ENCODE measurements at regions not wholly inside any gene's neighbourhood (a gene's known extent, or its start where the extent isn't known, plus 50 kb on each side); places are given as distances from the start of the nearest gene placed in this dataset.
"Not testable (repeated sequence)": the region's sequence is repeated elsewhere in the genome, so short reads cannot be mapped to it uniquely, and the experiment has no call there.

- Histone ChIP-seq H3K9me3 (ENCODE audit: control insufficient read depth, low read length) (no peaks in the 10 kb centered on the region), H3K27me3 (replicated peaks; ENCODE audit: control insufficient read depth, insufficient read depth, low read length) (no peaks in the 10 kb centered on the region), H3K4me3 (ENCODE audit: low read length) (no peak overlapping the region), H3K36me3 (ENCODE audit: control insufficient read depth, insufficient read depth, low read length, severe bottlenecking) (no peaks in the 10 kb centered on the region), H3K9ac (ENCODE audit: low read length) (no peak overlapping the region), H3K4me1 (ENCODE audit: control insufficient read depth, insufficient read depth, low read length) (no peaks in the 10 kb centered on the region)
- DNase-seq (ENCODE audit: low read depth), result no peak
These were observed 870.7 kb upstream of the CDH10 start for GRCh38 chr5:25515525-25515924.

- not testable (repeated sequence) for DNase-seq (ENCODE audit: low read depth); H3K36me3 ChIP-seq (ENCODE audit: control insufficient read depth, insufficient read depth, low read length, severe bottlenecking); H3K4me1 ChIP-seq (ENCODE audit: control insufficient read depth, insufficient read depth, low read length); H3K4me3 ChIP-seq (ENCODE audit: low read length); H3K9ac ChIP-seq (ENCODE audit: low read length); H3K9me3 ChIP-seq (ENCODE audit: control insufficient read depth, low read length); H3K27me3 ChIP-seq (replicated peaks; ENCODE audit: control insufficient read depth, insufficient read depth, low read length)
These were observed 865.9 kb upstream of the CDH10 start for GRCh38 chr5:25510692-25511091.

GRCh38 chr5:25508011-25508410 is 863.2 kb upstream of the CDH10 start:
- H3K27me3 ChIP-seq (replicated peaks; ENCODE audit: control insufficient read depth, insufficient read depth, low read length); DNase-seq (ENCODE audit: low read depth); H3K36me3 ChIP-seq (ENCODE audit: control insufficient read depth, insufficient read depth, low read length, severe bottlenecking); H3K4me3 ChIP-seq (ENCODE audit: low read length); H3K4me1 ChIP-seq (ENCODE audit: control insufficient read depth, insufficient read depth, low read length); H3K9ac ChIP-seq (ENCODE audit: low read length); H3K9me3 ChIP-seq (ENCODE audit: control insufficient read depth, low read length): not testable (repeated sequence)

- no peak for DNase-seq (ENCODE audit: low read depth)
- Histone ChIP-seq H3K4me1 (ENCODE audit: control insufficient read depth, insufficient read depth, low read length) (no peaks in the 10 kb centered on the region), H3K9ac (ENCODE audit: low read length) (no peak overlapping the region), H3K4me3 (ENCODE audit: low read length) (no peak overlapping the region), H3K27me3 (replicated peaks; ENCODE audit: control insufficient read depth, insufficient read depth, low read length) (no peaks in the 10 kb centered on the region), H3K9me3 (ENCODE audit: control insufficient read depth, low read length) (no peaks in the 10 kb centered on the region), H3K36me3 (ENCODE audit: control insufficient read depth, insufficient read depth, low read length, severe bottlenecking) (no peaks in the 10 kb centered on the region)
These were observed 855.9 kb upstream of the CDH10 start for GRCh38 chr5:25500635-25501034.

GRCh38 chr5:25489834-25490538 is 845.2 kb upstream of the CDH10 start:
- Histone ChIP-seq H3K9me3 (ENCODE audit: control insufficient read depth, low read length) (no peaks in the 10 kb centered on the region), H3K4me1 (ENCODE audit: control insufficient read depth, insufficient read depth, low read length) (peaks cover 6% of the 10 kb centered on the region), H3K9ac (ENCODE audit: low read length) (no peak overlapping the region), H3K36me3 (ENCODE audit: control insufficient read depth, insufficient read depth, low read length, severe bottlenecking) (no peaks in the 10 kb centered on the region), H3K4me3 (ENCODE audit: low read length) (peak overlapping the region; percentile 35), H3K27me3 (replicated peaks; ENCODE audit: control insufficient read depth, insufficient read depth, low read length) (no peaks in the 10 kb centered on the region)
- DNase-seq (ENCODE audit: low read depth), result no peak

GRCh38 chr5:25488119-25488518 is 843.3 kb upstream of the CDH10 start:
- H3K36me3 ChIP-seq (ENCODE audit: control insufficient read depth, insufficient read depth, low read length, severe bottlenecking), result no peaks in the 10 kb centered on the region
- peaks cover 6% of the 10 kb centered on the region for H3K4me1 ChIP-seq (ENCODE audit: control insufficient read depth, insufficient read depth, low read length)
- no peaks in the 10 kb centered on the region for H3K27me3 ChIP-seq (replicated peaks; ENCODE audit: control insufficient read depth, insufficient read depth, low read length)
- no peak overlapping the region for H3K4me3 ChIP-seq (ENCODE audit: low read length)
- H3K9me3 ChIP-seq (ENCODE audit: control insufficient read depth, low read length), result no peaks in the 10 kb centered on the region
- no peak overlapping the region for H3K9ac ChIP-seq (ENCODE audit: low read length)
- DNase-seq (ENCODE audit: low read depth), result no peak

- H3K27me3 ChIP-seq (replicated peaks; ENCODE audit: control insufficient read depth, insufficient read depth, low read length), result no peaks in the 10 kb centered on the region
- H3K4me3 ChIP-seq (ENCODE audit: low read length), result no peak overlapping the region
- no peaks in the 10 kb centered on the region for H3K4me1 ChIP-seq (ENCODE audit: control insufficient read depth, insufficient read depth, low read length)
- no peaks in the 10 kb centered on the region for H3K9me3 ChIP-seq (ENCODE audit: control insufficient read depth, low read length)
- H3K36me3 ChIP-seq (ENCODE audit: control insufficient read depth, insufficient read depth, low read length, severe bottlenecking), result no peaks in the 10 kb centered on the region
- no peak overlapping the region for H3K9ac ChIP-seq (ENCODE audit: low read length)
- no peak for DNase-seq (ENCODE audit: low read depth)
These were observed 839.6 kb upstream of the CDH10 start for GRCh38 chr5:25484391-25484790.

GRCh38 chr5:25481463-25481862 is 836.7 kb upstream of the CDH10 start:
- H3K4me3 ChIP-seq (ENCODE audit: low read length), result no peak overlapping the region
- no peaks in the 10 kb centered on the region for H3K27me3 ChIP-seq (replicated peaks; ENCODE audit: control insufficient read depth, insufficient read depth, low read length)
- no peak for DNase-seq (ENCODE audit: low read depth)

GRCh38 chr5:25459082-25459481 is 814.3 kb upstream of the CDH10 start:
- no peaks in the 10 kb centered on the region for H3K4me1 ChIP-seq (ENCODE audit: control insufficient read depth, insufficient read depth, low read length)
- no peak for DNase-seq (ENCODE audit: low read depth)
- no peaks in the 10 kb centered on the region for H3K9me3 ChIP-seq (ENCODE audit: control insufficient read depth, low read length)
- H3K27me3 ChIP-seq (replicated peaks; ENCODE audit: control insufficient read depth, insufficient read depth, low read length), result no peaks in the 10 kb centered on the region
- H3K4me3 ChIP-seq (ENCODE audit: low read length), result no peak overlapping the region
- no peaks in the 10 kb centered on the region for H3K36me3 ChIP-seq (ENCODE audit: control insufficient read depth, insufficient read depth, low read length, severe bottlenecking)
- no peak overlapping the region for H3K9ac ChIP-seq (ENCODE audit: low read length)

More at GRCh38 chr5:25481463-25481862, 836.7 kb upstream of the CDH10 start:
- Histone ChIP-seq H3K36me3 (ENCODE audit: control insufficient read depth, insufficient read depth, low read length, severe bottlenecking) (no peaks in the 10 kb centered on the region), H3K9me3 (ENCODE audit: control insufficient read depth, low read length) (no peaks in the 10 kb centered on the region), H3K9ac (ENCODE audit: low read length) (no peak overlapping the region), H3K4me1 (ENCODE audit: control insufficient read depth, insufficient read depth, low read length) (no peaks in the 10 kb centered on the region)

- no peak overlapping the region for H3K4me3 ChIP-seq (ENCODE audit: low read length)
- no peaks in the 10 kb centered on the region for H3K36me3 ChIP-seq (ENCODE audit: control insufficient read depth, insufficient read depth, low read length, severe bottlenecking)
- H3K9ac ChIP-seq (ENCODE audit: low read length), result no peak overlapping the region
- no peak for DNase-seq (ENCODE audit: low read depth)
- H3K27me3 ChIP-seq (replicated peaks; ENCODE audit: control insufficient read depth, insufficient read depth, low read length), result no peaks in the 10 kb centered on the region
- no peaks in the 10 kb centered on the region for H3K9me3 ChIP-seq (ENCODE audit: control insufficient read depth, low read length)
- no peaks in the 10 kb centered on the region for H3K4me1 ChIP-seq (ENCODE audit: control insufficient read depth, insufficient read depth, low read length)
These were observed 813.9 kb upstream of the CDH10 start for GRCh38 chr5:25458628-25459027.

GRCh38 chr5:25453500-25453899 is 808.7 kb upstream of the CDH10 start:
- H3K4me1 ChIP-seq (ENCODE audit: control insufficient read depth, insufficient read depth, low read length), result no peaks in the 10 kb centered on the region
- no peak overlapping the region for H3K4me3 ChIP-seq (ENCODE audit: low read length)
- no peak overlapping the region for H3K9ac ChIP-seq (ENCODE audit: low read length)
- no peaks in the 10 kb centered on the region for H3K9me3 ChIP-seq (ENCODE audit: control insufficient read depth, low read length)
- no peaks in the 10 kb centered on the region for H3K36me3 ChIP-seq (ENCODE audit: control insufficient read depth, insufficient read depth, low read length, severe bottlenecking)
- no peaks in the 10 kb centered on the region for H3K27me3 ChIP-seq (replicated peaks; ENCODE audit: control insufficient read depth, insufficient read depth, low read length)
- DNase-seq (ENCODE audit: low read depth), result no peak

GRCh38 chr5:25451294-25451693 is 806.5 kb upstream of the CDH10 start:
- DNase-seq (ENCODE audit: low read depth), result no peak
- Histone ChIP-seq H3K27me3 (replicated peaks; ENCODE audit: control insufficient read depth, insufficient read depth, low read length) (no peaks in the 10 kb centered on the region), H3K4me3 (ENCODE audit: low read length) (no peak overlapping the region), H3K4me1 (ENCODE audit: control insufficient read depth, insufficient read depth, low read length) (no peaks in the 10 kb centered on the region), H3K9ac (ENCODE audit: low read length) (no peak overlapping the region), H3K9me3 (ENCODE audit: control insufficient read depth, low read length) (no peaks in the 10 kb centered on the region), H3K36me3 (ENCODE audit: control insufficient read depth, insufficient read depth, low read length, severe bottlenecking) (no peaks in the 10 kb centered on the region)
